H9 (cell line): ENCODE measurements at regions not wholly inside any gene's neighbourhood (a gene's known extent, or its start where the extent isn't known, plus 50 kb on each side); places are given as distances from the start of the nearest gene placed in this dataset.

ENCODE experiments used
- DNase-seq: peaks from one replicate; pipeline ENCODE4 v3.0.0-alpha.2; 2017
- H2AFZ ChIP-seq: one replicate; pipeline ENCODE4 v1.6.1; 2013; ENCODE audit warnings: mild to moderate bottlenecking, low read length, control low read depth, moderate library complexity
- H2AK5ac ChIP-seq: 2 replicates; pipeline ENCODE4 v1.6.1; 2013; ENCODE audit warnings: low read length, control low read depth, mixed read lengths; ENCODE audit not compliant: insufficient read length
- H2BK120ac ChIP-seq: one replicate; pipeline ENCODE4 v1.6.1; 2013; ENCODE audit warnings: low read depth, mild to moderate bottlenecking, low read length, control low read depth, inconsistent platforms; ENCODE audit not compliant: poor library complexity, severe bottlenecking
- H2BK12ac ChIP-seq: 2 replicates; pipeline ENCODE4 v1.6.1; 2013; ENCODE audit warnings: low read length, control low read depth, mixed read lengths, low read depth; ENCODE audit not compliant: insufficient read length
- H2BK15ac ChIP-seq: 2 replicates; pipeline ENCODE4 v1.6.1; 2013; ENCODE audit warnings: low read depth, low read length, control low read depth
- H2BK20ac ChIP-seq: one replicate; pipeline ENCODE4 v1.6.1; 2013; ENCODE audit warnings: low read depth, mild to moderate bottlenecking, low read length, control low read depth, inconsistent platforms; ENCODE audit not compliant: poor library complexity, severe bottlenecking
- H2BK5ac ChIP-seq: 2 replicates; pipeline ENCODE4 v1.6.1; 2013; ENCODE audit warnings: low read length, control low read depth, mixed read lengths; ENCODE audit not compliant: insufficient read length
- H3K14ac ChIP-seq: 2 replicates; pipeline ENCODE4 v1.6.1; 2013; ENCODE audit warnings: low read length, control low read depth; ENCODE audit not compliant: insufficient read depth
- H3K18ac ChIP-seq: 2 replicates; pipeline ENCODE4 v1.6.1; 2013; ENCODE audit warnings: low read depth, mild to moderate bottlenecking, mixed read lengths, low read length, control low read depth; ENCODE audit not compliant: insufficient read length
- H3K23ac ChIP-seq: 2 replicates; pipeline ENCODE4 v1.6.1; 2013; ENCODE audit warnings: low read length, control low read depth, mixed read lengths, low read depth; ENCODE audit not compliant: insufficient read length
- H3K23me2 ChIP-seq: 2 replicates; pipeline ENCODE4 v1.6.1; 2013; ENCODE audit warnings: low read depth, mild to moderate bottlenecking, mixed read lengths, low read length, control low read depth; ENCODE audit not compliant: insufficient read length, poor library complexity, severe bottlenecking
- H3K27ac ChIP-seq: 2 replicates; pipeline ENCODE4 v1.5.1; 2013; ENCODE audit warnings: low read length, control low read depth, mixed read lengths, low read depth; ENCODE audit not compliant: insufficient read length
- H3K27me3 ChIP-seq: 2 replicates; pipeline ENCODE4 v1.6.1; 2013; ENCODE audit warnings: low read length, control low read depth, inconsistent platforms; ENCODE audit not compliant: insufficient read depth
- H3K4ac ChIP-seq: 2 replicates; pipeline ENCODE4 v1.6.1; 2013; ENCODE audit warnings: low read depth, mild to moderate bottlenecking, control low read depth, inconsistent platforms, low read length, moderate library complexity
- H3K4me1 ChIP-seq: 2 replicates; pipeline ENCODE4 v1.6.1; 2013; ENCODE audit warnings: low read length, control low read depth, inconsistent platforms; ENCODE audit not compliant: insufficient read depth
- H3K4me2 ChIP-seq: 2 replicates; pipeline ENCODE4 v1.6.1; 2013; ENCODE audit warnings: low read length, control low read depth, mixed read lengths; ENCODE audit not compliant: insufficient read length, insufficient read depth
- H3K56ac ChIP-seq: 2 replicates; pipeline ENCODE4 v1.6.1; 2013; ENCODE audit warnings: low read depth, mild to moderate bottlenecking, mixed read lengths, low read length, control low read depth; ENCODE audit not compliant: insufficient read length
- H3K79me1 ChIP-seq: 2 replicates; pipeline ENCODE4 v1.6.1; 2013; ENCODE audit warnings: low read depth, mild to moderate bottlenecking, moderate library complexity, low read length, control low read depth, inconsistent platforms; ENCODE audit not compliant: insufficient read depth, poor library complexity, severe bottlenecking
- H3K79me2 ChIP-seq: 2 replicates; pipeline ENCODE4 v1.6.1; 2013; ENCODE audit warnings: low read length, control low read depth, inconsistent platforms; ENCODE audit not compliant: insufficient read depth
- H3K9ac ChIP-seq: 2 replicates; pipeline ENCODE4 v1.6.1; 2013; ENCODE audit warnings: low read length, control low read depth, mixed read lengths; ENCODE audit not compliant: insufficient read length; ENCODE audit errors: extremely low read depth
- H3K9me3 ChIP-seq: one replicate; pipeline ENCODE4 v1.6.1; 2013; ENCODE audit warnings: low read depth, low read length, inconsistent platforms; ENCODE audit not compliant: control insufficient read depth
- H3T11ph ChIP-seq: one replicate; pipeline ENCODE4 v1.6.1; 2013; ENCODE audit warnings: mild to moderate bottlenecking, low read length, control low read depth, inconsistent platforms
- H4K20me1 ChIP-seq: one replicate; pipeline ENCODE4 v1.6.1; 2013; ENCODE audit not compliant: control insufficient read depth, insufficient read length, insufficient read depth
- H4K5ac ChIP-seq: 2 replicates; pipeline ENCODE4 v1.6.1; 2013; ENCODE audit warnings: low read depth, mild to moderate bottlenecking, mixed read lengths, low read length, control low read depth; ENCODE audit not compliant: insufficient read length
- H4K8ac ChIP-seq: replicated peaks from 2 replicates; pipeline ENCODE4 v1.6.1; 2013; ENCODE audit warnings: low read length, control low read depth, mixed read lengths, low read depth; ENCODE audit not compliant: insufficient read length
- H4K91ac ChIP-seq: 2 replicates; pipeline ENCODE4 v1.6.1; 2013; ENCODE audit warnings: low read depth, mild to moderate bottlenecking, moderate library complexity, mixed read lengths, low read length, control low read depth; ENCODE audit not compliant: insufficient read length
- H3K27ac Mint-ChIP-seq, 3 experiments: 2 replicates in 2 of 3; 3 replicates in 1 of 3; pipeline ENCODE4 v1.8.0; 2020 to 2021; ENCODE audit warnings: mixed read lengths in 3 of 3, mild to moderate bottlenecking in 1 of 3, moderate library complexity in 1 of 3
- H3K27me3 Mint-ChIP-seq: 2 replicates; pipeline ENCODE4 v1.8.0; 2021; ENCODE audit warnings: low read depth, mild to moderate bottlenecking, moderate library complexity, mixed read lengths
- H3K36me3 Mint-ChIP-seq, 3 experiments: 2 replicates in 2 of 3; 3 replicates in 1 of 3; pipeline ENCODE4 v1.8.0; 2020 to 2021; ENCODE audit warnings: low read depth in 3 of 3, mixed read lengths in 3 of 3; ENCODE audit not compliant: insufficient read depth in 1 of 3
- H3K4me1 Mint-ChIP-seq, 2 experiments: 2 replicates each; pipeline ENCODE4 v1.8.0; 2020; ENCODE audit warnings: mixed read lengths in 2 of 2
- H3K4me3 Mint-ChIP-seq, 2 experiments: 2 replicates in 1 of 2; 3 replicates in 1 of 2; pipeline ENCODE4 v1.8.0; 2020 to 2021; ENCODE audit warnings: mild to moderate bottlenecking in 2 of 2, mixed read lengths in 2 of 2, moderate library complexity in 1 of 2
- H3K9me3 Mint-ChIP-seq, 2 experiments: 2 replicates in 1 of 2; 3 replicates in 1 of 2; pipeline ENCODE4 v1.8.0; 2020; ENCODE audit warnings: mild to moderate bottlenecking in 2 of 2, mixed read lengths in 2 of 2, moderate library complexity in 1 of 2
- CTCF ChIP-seq: fragments of 200-600 bp; sonication (generic); conservative IDR thresholded peaks from 3 replicates; pipeline ENCODE4 v1.8.0; 2021; ENCODE audit warnings: antibody characterized with exemption, mild to moderate bottlenecking
- WGBS: extraction: QIAGEN DNeasy Blood & Tissue Kit; methylation state at CpG from one replicate; pipeline ENCODE4 v1.1.7; 2013; ENCODE audit warnings: missing lambda C conversion rate, low lambda C conversion rate, mixed read lengths; ENCODE audit not compliant: insufficient read length; ENCODE audit errors: extremely low coverage; 5-methylcytosine and 5-hydroxymethylcytosine counted together

DNA sequence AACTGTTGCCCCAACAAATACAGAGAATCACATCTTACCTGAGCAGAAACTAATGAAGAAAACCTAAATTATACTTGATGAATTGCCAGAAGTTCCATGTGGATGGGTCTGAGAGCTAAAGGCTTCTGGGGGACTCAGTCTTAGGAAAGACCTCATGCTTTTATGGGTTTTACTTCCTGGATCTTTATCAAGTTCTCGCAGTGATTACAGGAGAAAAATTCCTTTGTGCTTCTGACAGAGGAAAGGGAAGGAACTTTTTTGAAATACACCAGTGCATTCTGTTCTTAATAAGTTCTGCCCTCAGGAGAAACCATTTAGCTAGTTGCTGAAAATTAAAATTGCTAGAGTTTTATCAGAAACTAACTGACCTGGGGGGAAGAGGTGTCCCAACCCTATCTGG lies 203.9 kb upstream of the KITLG start:
- H3K27ac Mint-ChIP-seq: no peak overlapping the region
- no peak overlapping the region for H3K18ac ChIP-seq
- no peak overlapping the region for H2BK5ac ChIP-seq
- H4K5ac ChIP-seq: no peak overlapping the region
- no peak overlapping the region for H3K23ac ChIP-seq
- H3K9me3 Mint-ChIP-seq: peaks cover 4 to 6% of the 10 kb centered on the region in 2 experiments; a peak in 4 of 5 replicates
- H3K36me3 Mint-ChIP-seq: peaks cover 0 to 5% (median 3%) of the 10 kb centered on the region in 3 experiments; a peak in 4 of 7 replicates
- H2BK20ac ChIP-seq: no peak overlapping the region
- no peak for DNase-seq
- no peaks in the 10 kb centered on the region for H3K4me1 ChIP-seq
- H3K27me3 ChIP-seq: no peaks in the 10 kb centered on the region
- no peaks in the 10 kb centered on the region for H4K20me1 ChIP-seq
- H3K27me3 Mint-ChIP-seq: no peaks in the 10 kb centered on the region
- H3K56ac ChIP-seq: no peak overlapping the region
- H4K91ac ChIP-seq: no peak overlapping the region
- TF ChIP-seq CTCF: no peak
- no peak overlapping the region for H3K9ac ChIP-seq
- no peak overlapping the region for H3K4me3 Mint-ChIP-seq
- H3K4me2 ChIP-seq: no peak overlapping the region
- no peak overlapping the region for H3K14ac ChIP-seq
- H3K79me1 ChIP-seq: no peaks in the 10 kb centered on the region
- no peak overlapping the region for H2BK120ac ChIP-seq
- no peak overlapping the region for H3K4ac ChIP-seq
- H3K79me2 ChIP-seq: no peaks in the 10 kb centered on the region
- no CpG with 5 or more reads among the region's 1 CpG for WGBS
- no peak overlapping the region for H2BK15ac ChIP-seq
- H4K8ac ChIP-seq: no peak overlapping the region
- no peak overlapping the region for H3T11ph ChIP-seq
- H2BK12ac ChIP-seq: no peak overlapping the region
- H3K23me2 ChIP-seq: no peaks in the 10 kb centered on the region
- H2AFZ ChIP-seq: no peak overlapping the region
- no peaks in the 10 kb centered on the region for H3K9me3 ChIP-seq
- no peaks in the 10 kb centered on the region for H3K4me1 Mint-ChIP-seq
- no peak overlapping the region for H3K27ac ChIP-seq
- no peak overlapping the region for H2AK5ac ChIP-seq
